Esophagus squamous epithelium (tissue), 4 donors: ENCODE measurements at regions not wholly inside any gene's neighbourhood (a gene's known extent, or its start where the extent isn't known, plus 50 kb on each side); places are given as distances from the start of the nearest gene placed in this dataset.

Experiments
- CTCF ChIP-seq, 6 experiments: fragments of 450-650 bp in 4 of 6; fragments of 200-600 bp in 2 of 6; sonication (generic) in 2 of 6; IDR thresholded peaks; one replicate each; pipeline ENCODE4 v1.5.1; 2016 to 2019; ENCODE audit warnings: antibody characterized with exemption in 6 of 6, mild to moderate bottlenecking in 4 of 6, moderate library complexity in 4 of 6
- POLR2A ChIP-seq, 4 donors: fragments of 450-650 bp; IDR thresholded peaks; one replicate each; pipeline ENCODE4 v1.6.1; 2017; ENCODE audit warnings: antibody characterized with exemption in 4 of 4, mild to moderate bottlenecking in 4 of 4, moderate library complexity in 3 of 4

DNA sequence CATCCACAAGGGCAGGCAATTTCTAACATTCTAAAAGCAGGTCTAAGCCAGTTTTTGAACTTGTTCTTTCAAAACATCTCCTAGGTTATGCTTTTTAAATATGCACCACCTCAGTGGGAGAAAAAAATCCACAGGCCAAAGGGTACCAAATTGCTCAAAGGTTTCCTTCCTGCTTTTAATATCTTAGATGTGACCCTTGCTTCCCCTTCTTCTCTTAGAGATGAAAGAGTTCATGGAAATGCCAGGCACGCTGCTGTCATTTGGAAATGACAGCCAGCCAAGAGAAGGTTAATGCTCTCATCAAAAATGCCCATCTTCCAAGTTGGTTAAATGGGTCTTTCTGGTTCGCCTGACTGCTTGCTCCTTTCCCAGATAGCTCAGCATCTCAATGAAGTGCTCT, 497.1 kb downstream of the CD83 start:
- no peak for TF ChIP-seq CTCF (IDR thresholded peaks at IDR 0.05)
- no peak for TF ChIP-seq POLR2A (IDR thresholded peaks at IDR 0.05)
